OCI-LY1 (cell line): ENCODE measurements at regions not wholly inside any gene's neighbourhood (a gene's known extent, or its start where the extent isn't known, plus 50 kb on each side); places are given as distances from the start of the nearest gene placed in this dataset.

ENCODE experiments used
- H2AFZ ChIP-seq: fragments of 200-600 bp; sonication (generic), shearing (Covaris generic); 2 replicates; pipeline ENCODE4 v1.6.0; 2014; ENCODE audit warnings: antibody characterized with exemption, mild to moderate bottlenecking, low read length
- H3F3A ChIP-seq: fragments of 200-600 bp; sonication (generic), shearing (Covaris generic); 2 replicates; pipeline ENCODE4 v1.6.0; 2014; ENCODE audit warnings: mild to moderate bottlenecking, antibody characterized with exemption, low read length, moderate library complexity; ENCODE audit not compliant: insufficient read depth
- H3K27ac ChIP-seq: fragments of 200-600 bp; sonication (generic); 2 replicates; pipeline ENCODE4 v1.5.1; 2014; ENCODE audit warnings: low read length, mixed run types, mild to moderate bottlenecking, low read depth; ENCODE audit not compliant: poor library complexity, severe bottlenecking
- H3K27me3 ChIP-seq: fragments of 200-600 bp; sonication (generic); 2 replicates; pipeline ENCODE4 v1.6.0; 2014; ENCODE audit warnings: antibody characterized with exemption, mild to moderate bottlenecking, low read length, moderate library complexity; ENCODE audit not compliant: insufficient read depth
- H3K36me3 ChIP-seq: fragments of 200-600 bp; sonication (generic); 2 replicates; pipeline ENCODE4 v1.6.1; 2014; ENCODE audit warnings: mild to moderate bottlenecking, antibody characterized with exemption, low read length, moderate library complexity, mixed read lengths; ENCODE audit not compliant: insufficient read depth
- H3K4me1 ChIP-seq: fragments of 200-600 bp; sonication (generic); 2 replicates; pipeline ENCODE4 v1.5.1; 2014; ENCODE audit warnings: mild to moderate bottlenecking, low read length, moderate library complexity; ENCODE audit not compliant: insufficient read depth, severe bottlenecking
- H3K4me2 ChIP-seq: fragments of 200-600 bp; sonication (generic), shearing (Covaris generic); 2 replicates; pipeline ENCODE4 v1.6.1; 2014; ENCODE audit warnings: low read length
- H3K4me3 ChIP-seq: fragments of 200-600 bp; sonication (generic); 2 replicates; pipeline ENCODE4 v1.5.1; 2014; ENCODE audit warnings: low read length, low read depth, mild to moderate bottlenecking, mixed read lengths; ENCODE audit not compliant: poor library complexity, severe bottlenecking
- H3K79me2 ChIP-seq: fragments of 200-600 bp; shearing (Covaris generic); 2 replicates; pipeline ENCODE4 v1.6.1; 2016; ENCODE audit warnings: mixed run types, low read length, mixed read lengths; ENCODE audit not compliant: insufficient read depth
- H3K9ac ChIP-seq: fragments of 200-600 bp; sonication (generic), shearing (Covaris generic); 2 replicates; pipeline ENCODE4 v1.6.1; 2014; ENCODE audit warnings: mild to moderate bottlenecking, low read length, mixed read lengths
- H3K9me2 ChIP-seq: fragments of 200-600 bp; sonication (generic), shearing (Covaris generic); 2 replicates; pipeline ENCODE4 v1.6.1; 2014; ENCODE audit warnings: low read depth, mild to moderate bottlenecking, low read length, mixed read lengths
- H3K9me3 ChIP-seq: fragments of 200-600 bp; shearing (Covaris generic); 2 replicates; pipeline ENCODE4 v1.6.1; 2014; ENCODE audit warnings: low read length, mixed read lengths
- H4K20me1 ChIP-seq: fragments of 200-600 bp; sonication (generic), shearing (Covaris generic); 2 replicates; pipeline ENCODE4 v1.6.0; 2016; ENCODE audit warnings: mild to moderate bottlenecking, low read length; ENCODE audit not compliant: insufficient read depth
- EZH2 ChIP-seq: fragments of 200-600 bp; sonication (generic), shearing (Covaris generic); IDR thresholded peaks from 2 replicates; pipeline ENCODE4 v1.8.0; 2017; ENCODE audit warnings: borderline replicate concordance, mixed run types, mild to moderate bottlenecking, antibody characterized with exemption, low read length, moderate library complexity, mixed read lengths
- TF ChIP-seq, protein P1 (sequence below): fragments of 200-600 bp; sonication (generic), shearing (Covaris generic); IDR thresholded peaks from 2 replicates; pipeline ENCODE4 v1.5.1; 2017; ENCODE audit warnings: mild to moderate bottlenecking, antibody characterized with exemption, low read length, moderate library complexity, mixed read lengths

DNA sequence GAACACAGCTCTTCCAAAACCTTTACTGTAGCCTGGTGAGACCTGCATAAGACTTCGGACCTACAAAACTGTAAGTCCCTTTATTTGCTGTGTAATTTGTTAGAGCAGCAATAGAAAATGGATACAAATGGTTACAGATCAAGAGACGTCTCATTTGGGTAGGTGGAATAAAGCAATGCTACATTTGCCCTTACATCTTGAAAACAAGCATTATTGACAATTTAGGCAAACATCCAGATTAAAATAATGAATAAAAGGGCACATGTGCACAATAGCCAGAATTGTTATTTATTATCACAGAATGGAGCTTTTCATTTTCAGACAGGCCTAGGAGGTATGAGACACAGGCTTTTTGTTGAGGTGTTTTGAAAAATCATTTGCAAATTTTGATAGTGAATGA lies 222.2 kb upstream of the CPHXL start:
- no peak overlapping the region for H3K4me3 ChIP-seq
- H3K9me2 ChIP-seq, result no peaks in the 10 kb centered on the region
- H3K36me3 ChIP-seq, result no peaks in the 10 kb centered on the region
- TF ChIP-seq, protein P1, sequence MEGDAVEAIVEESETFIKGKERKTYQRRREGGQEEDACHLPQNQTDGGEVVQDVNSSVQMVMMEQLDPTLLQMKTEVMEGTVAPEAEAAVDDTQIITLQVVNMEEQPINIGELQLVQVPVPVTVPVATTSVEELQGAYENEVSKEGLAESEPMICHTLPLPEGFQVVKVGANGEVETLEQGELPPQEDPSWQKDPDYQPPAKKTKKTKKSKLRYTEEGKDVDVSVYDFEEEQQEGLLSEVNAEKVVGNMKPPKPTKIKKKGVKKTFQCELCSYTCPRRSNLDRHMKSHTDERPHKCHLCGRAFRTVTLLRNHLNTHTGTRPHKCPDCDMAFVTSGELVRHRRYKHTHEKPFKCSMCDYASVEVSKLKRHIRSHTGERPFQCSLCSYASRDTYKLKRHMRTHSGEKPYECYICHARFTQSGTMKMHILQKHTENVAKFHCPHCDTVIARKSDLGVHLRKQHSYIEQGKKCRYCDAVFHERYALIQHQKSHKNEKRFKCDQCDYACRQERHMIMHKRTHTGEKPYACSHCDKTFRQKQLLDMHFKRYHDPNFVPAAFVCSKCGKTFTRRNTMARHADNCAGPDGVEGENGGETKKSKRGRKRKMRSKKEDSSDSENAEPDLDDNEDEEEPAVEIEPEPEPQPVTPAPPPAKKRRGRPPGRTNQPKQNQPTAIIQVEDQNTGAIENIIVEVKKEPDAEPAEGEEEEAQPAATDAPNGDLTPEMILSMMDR, result no peak
- no peak for TF ChIP-seq EZH2
- no peaks in the 10 kb centered on the region for H3F3A ChIP-seq
- no peaks in the 10 kb centered on the region for H3K9me3 ChIP-seq
- no peaks in the 10 kb centered on the region for H3K79me2 ChIP-seq
- no peaks in the 10 kb centered on the region for H4K20me1 ChIP-seq
- H2AFZ ChIP-seq, result no peak overlapping the region
- H3K4me2 ChIP-seq, result no peak overlapping the region
- H3K9ac ChIP-seq, result no peak overlapping the region
- no peak overlapping the region for H3K27ac ChIP-seq
- H3K27me3 ChIP-seq, result no peaks in the 10 kb centered on the region
- no peaks in the 10 kb centered on the region for H3K4me1 ChIP-seq

DNA sequence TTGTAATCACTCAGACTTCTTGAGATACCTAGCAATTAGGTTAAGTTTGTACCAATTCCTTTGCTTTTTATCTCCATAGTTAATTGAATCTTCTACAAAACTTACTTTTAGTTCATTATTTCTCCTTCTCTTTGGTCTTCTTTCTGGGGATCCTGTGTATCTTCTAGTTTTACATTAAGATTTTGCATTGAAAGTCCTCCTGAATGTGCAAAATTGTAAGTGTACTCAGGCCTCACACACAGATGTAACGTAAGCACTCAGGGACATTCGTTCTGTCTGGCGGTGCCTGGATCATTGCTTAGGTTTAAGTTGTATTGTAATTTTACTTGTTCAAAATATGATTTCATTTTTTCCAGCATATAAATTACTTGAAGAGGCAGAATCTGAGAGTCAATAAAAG lies 222.6 kb upstream of the CPHXL start:
- no peak overlapping the region for H3K27ac ChIP-seq
- no peaks in the 10 kb centered on the region for H3K79me2 ChIP-seq
- H3K27me3 ChIP-seq, result no peaks in the 10 kb centered on the region
- no peak overlapping the region for H3K9ac ChIP-seq
- H3F3A ChIP-seq, result no peaks in the 10 kb centered on the region
- no peaks in the 10 kb centered on the region for H3K36me3 ChIP-seq
- no peaks in the 10 kb centered on the region for H3K9me3 ChIP-seq
- H3K4me2 ChIP-seq, result no peak overlapping the region
- H3K4me1 ChIP-seq, result no peaks in the 10 kb centered on the region
- no peak overlapping the region for H2AFZ ChIP-seq
- no peaks in the 10 kb centered on the region for H4K20me1 ChIP-seq
- TF ChIP-seq EZH2, result no peak
- TF ChIP-seq, protein P1, result no peak
- H3K9me2 ChIP-seq, result no peaks in the 10 kb centered on the region
- no peak overlapping the region for H3K4me3 ChIP-seq

DNA sequence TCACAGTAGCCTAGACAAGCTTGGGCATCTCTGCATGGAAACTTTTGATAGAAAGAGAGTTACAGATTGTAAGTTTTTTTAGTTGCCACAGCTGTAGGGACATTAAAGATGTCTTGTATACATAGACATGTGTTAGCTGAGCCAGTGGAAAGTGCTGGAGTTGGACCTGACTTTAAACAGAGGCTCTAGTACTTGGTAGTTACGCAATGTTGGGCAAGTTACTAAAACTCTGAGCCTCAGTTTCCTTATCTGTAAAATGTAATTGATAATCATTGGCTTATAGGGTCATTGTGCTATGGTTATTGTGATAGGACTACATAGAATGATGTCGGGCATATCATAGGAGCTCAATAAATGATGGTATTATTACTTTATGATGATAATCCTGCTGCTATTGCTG lies 225.8 kb upstream of the CPHXL start:
- no peaks in the 10 kb centered on the region for H3K4me1 ChIP-seq

More for the DNA sequence above, 225.8 kb upstream of the CPHXL start:
- H3K4me2 ChIP-seq, result no peak overlapping the region
- no peaks in the 10 kb centered on the region for H3K9me2 ChIP-seq
- no peak overlapping the region for H3K4me3 ChIP-seq
- no peak overlapping the region for H3K9ac ChIP-seq
- H3K27ac ChIP-seq, result no peak overlapping the region
- no peaks in the 10 kb centered on the region for H4K20me1 ChIP-seq
- TF ChIP-seq, protein P1, result no peak
- TF ChIP-seq EZH2, result no peak
- H3K79me2 ChIP-seq, result no peaks in the 10 kb centered on the region
- no peaks in the 10 kb centered on the region for H3K36me3 ChIP-seq
- H3F3A ChIP-seq, result no peaks in the 10 kb centered on the region
- H3K27me3 ChIP-seq, result no peaks in the 10 kb centered on the region
- no peak overlapping the region for H2AFZ ChIP-seq
- H3K9me3 ChIP-seq, result no peaks in the 10 kb centered on the region
